Hepatocyte (in vitro differentiated cells): ENCODE measurements at regions not wholly inside any gene's neighbourhood (a gene's known extent, or its start where the extent isn't known, plus 50 kb on each side); places are given as distances from the start of the nearest gene placed in this dataset.

Source experiments
- DNase-seq: peaks from one replicate; pipeline ENCODE4 v3.0.0-alpha.2; 2016; ENCODE audit warnings: low spot score
- H2AFZ ChIP-seq: fragments of 200-600 bp; sonication (generic); 2 replicates; pipeline ENCODE4 v1.6.0; 2016; ENCODE audit warnings: antibody characterized with exemption, mild to moderate bottlenecking
- H3K27ac ChIP-seq: fragments of 200-600 bp; sonication (generic); 2 replicates; pipeline ENCODE4 v1.5.1; 2016; ENCODE audit warnings: mild to moderate bottlenecking
- H3K27me3 ChIP-seq: fragments of 200-600 bp; sonication (generic); 2 replicates; pipeline ENCODE4 v1.6.1; 2016
- H3K36me3 ChIP-seq: fragments of 200-600 bp; sonication (generic); replicated peaks from 2 replicates; pipeline ENCODE4 v1.5.1; 2016; ENCODE audit warnings: low read depth; ENCODE audit not compliant: insufficient read depth
- H3K4me1 ChIP-seq: fragments of 200-600 bp; sonication (generic); 2 replicates; pipeline ENCODE4 v1.5.1; 2016; ENCODE audit warnings: mild to moderate bottlenecking, moderate library complexity; ENCODE audit not compliant: insufficient read depth
- H3K4me2 ChIP-seq: fragments of 200-600 bp; sonication (generic); 2 replicates; pipeline ENCODE4 v1.6.0; 2016
- H3K4me3 ChIP-seq: fragments of 200-600 bp; sonication (generic); 2 replicates; pipeline ENCODE4 v1.5.1; 2016; ENCODE audit warnings: mild to moderate bottlenecking
- H3K79me2 ChIP-seq: fragments of 200-600 bp; sonication (generic); 2 replicates; pipeline ENCODE4 v1.6.0; 2017; ENCODE audit warnings: mild to moderate bottlenecking
- H3K9me2 ChIP-seq: fragments of 200-600 bp; sonication (generic); replicated peaks from 2 replicates; pipeline ENCODE4 v1.6.0; 2017; ENCODE audit warnings: mild to moderate bottlenecking; ENCODE audit not compliant: insufficient read depth
- H3K9me3 ChIP-seq: fragments of 200-600 bp; sonication (generic); 2 replicates; pipeline ENCODE4 v1.5.1; 2016; ENCODE audit warnings: low read depth, mild to moderate bottlenecking
- H4K20me1 ChIP-seq: fragments of 200-600 bp; sonication (generic); 2 replicates; pipeline ENCODE4 v1.6.0; 2016; ENCODE audit warnings: mild to moderate bottlenecking; ENCODE audit not compliant: insufficient read depth, poor library complexity, severe bottlenecking
- CTCF ChIP-seq: fragments of 200-600 bp; sonication (generic); IDR thresholded peaks from 2 replicates; pipeline ENCODE4 v1.5.1; 2016; ENCODE audit warnings: antibody characterized with exemption, mild to moderate bottlenecking; ENCODE audit not compliant: poor library complexity
- EZH2 ChIP-seq: fragments of 200-600 bp; sonication (generic); IDR thresholded peaks from 2 replicates; pipeline ENCODE4 v1.6.1; 2016; ENCODE audit warnings: antibody characterized with exemption, mild to moderate bottlenecking, borderline replicate concordance
- EZH2phosphoT487 ChIP-seq: fragments of 200-600 bp; sonication (generic); IDR thresholded peaks from one replicate; pipeline ENCODE4 v1.6.1; 2018; ENCODE audit warnings: antibody characterized with exemption, mild to moderate bottlenecking, low read depth, moderate library complexity; ENCODE audit not compliant: unreplicated experiment, severe bottlenecking
- WGBS: methylation state at CpG from one replicate; pipeline ENCODE4 v1.1.6; 2016; ENCODE audit warnings: low lambda C conversion rate; ENCODE audit errors: missing lambda C conversion rate; 5-methylcytosine and 5-hydroxymethylcytosine counted together

- H3K27ac ChIP-seq, result no peak overlapping the region
- no peaks in the 10 kb centered on the region for H3K9me2 ChIP-seq
- H3K4me1 ChIP-seq, result no peaks in the 10 kb centered on the region
- 89% methylated on average over 4 of the region's 4 CpGs for WGBS
- H3K4me3 ChIP-seq, result no peak overlapping the region
- DNase-seq, result no peak
- no peaks in the 10 kb centered on the region for H3K36me3 ChIP-seq
- TF ChIP-seq CTCF, result no peak
- TF ChIP-seq EZH2, result no peak
- TF ChIP-seq EZH2phosphoT487, result no peak
- H3K79me2 ChIP-seq, result no peaks in the 10 kb centered on the region
- no peak overlapping the region for H2AFZ ChIP-seq
- no peaks in the 10 kb centered on the region for H3K27me3 ChIP-seq
- peaks cover 3% of the 10 kb centered on the region for H3K9me3 ChIP-seq
- H3K4me2 ChIP-seq, result no peak overlapping the region
- no peaks in the 10 kb centered on the region for H4K20me1 ChIP-seq
Measured at GRCh38 chr20:48357714-48358113, 470.1 kb downstream of the PREX1 start.

- TF ChIP-seq EZH2phosphoT487 (no peak), EZH2 (no peak), CTCF (no peak)
- H3K9me3 ChIP-seq, result peaks cover 3% of the 10 kb centered on the region
- H2AFZ ChIP-seq, result no peak overlapping the region
- no peaks in the 10 kb centered on the region for H3K4me1 ChIP-seq
- WGBS, result 41% methylated on average over 1 of the region's 1 CpG
- no peaks in the 10 kb centered on the region for H4K20me1 ChIP-seq
- H3K79me2 ChIP-seq, result no peaks in the 10 kb centered on the region
- H3K27me3 ChIP-seq, result no peaks in the 10 kb centered on the region
- H3K9me2 ChIP-seq, result no peaks in the 10 kb centered on the region
- H3K4me2 ChIP-seq, result no peak overlapping the region
- H3K36me3 ChIP-seq, result no peaks in the 10 kb centered on the region
- no peak overlapping the region for H3K27ac ChIP-seq
- no peak overlapping the region for H3K4me3 ChIP-seq
- no peak for DNase-seq
Measured at GRCh38 chr20:48354903-48355302, 472.9 kb downstream of the PREX1 start.

- H3K9me2 ChIP-seq, result no peaks in the 10 kb centered on the region
- no peaks in the 10 kb centered on the region for H3K79me2 ChIP-seq
- peaks cover 3% of the 10 kb centered on the region for H3K9me3 ChIP-seq
- H3K4me2 ChIP-seq, result no peak overlapping the region
- no peaks in the 10 kb centered on the region for H3K4me1 ChIP-seq
- no peaks in the 10 kb centered on the region for H3K36me3 ChIP-seq
- H4K20me1 ChIP-seq, result no peaks in the 10 kb centered on the region
- 91% methylated on average over 2 of the region's 2 CpGs for WGBS
- TF ChIP-seq EZH2phosphoT487, result no peak
- TF ChIP-seq EZH2, result no peak
- TF ChIP-seq CTCF, result no peak
- H3K4me3 ChIP-seq, result no peak overlapping the region
- no peak for DNase-seq
- H3K27me3 ChIP-seq, result no peaks in the 10 kb centered on the region
- no peak overlapping the region for H2AFZ ChIP-seq
- no peak overlapping the region for H3K27ac ChIP-seq
Measured at GRCh38 chr20:48354320-48354876, 473.4 kb downstream of the PREX1 start.

- H3K79me2 ChIP-seq, result no peaks in the 10 kb centered on the region
- no peaks in the 10 kb centered on the region for H4K20me1 ChIP-seq
- H3K4me2 ChIP-seq, result no peak overlapping the region
- DNase-seq, result no peak
- H3K4me1 ChIP-seq, result no peaks in the 10 kb centered on the region
- H3K36me3 ChIP-seq, result no peaks in the 10 kb centered on the region
- no peak overlapping the region for H3K4me3 ChIP-seq
- no peak for TF ChIP-seq EZH2phosphoT487
- no peak for TF ChIP-seq EZH2
- TF ChIP-seq CTCF, result no peak
- 100% methylated on average over 3 of the region's 3 CpGs for WGBS
- H2AFZ ChIP-seq, result no peak overlapping the region
- peaks cover 3% of the 10 kb centered on the region for H3K9me3 ChIP-seq
- no peaks in the 10 kb centered on the region for H3K9me2 ChIP-seq
- H3K27me3 ChIP-seq, result no peaks in the 10 kb centered on the region
- no peak overlapping the region for H3K27ac ChIP-seq
Measured at GRCh38 chr20:48352628-48353027, 475.2 kb downstream of the PREX1 start.
